Left cardiac atrium (tissue), 4 donors: ENCODE measurements at regions not wholly inside any gene's neighbourhood (a gene's known extent, or its start where the extent isn't known, plus 50 kb on each side); places are given as distances from the start of the nearest gene placed in this dataset.
"Not testable (repeated sequence)": the region's sequence is repeated elsewhere in the genome, so short reads cannot be mapped to it uniquely, and the experiment has no call there.

Experiments
- ATAC-seq, 2 donors: fragments of 200-7000 bp; cut with Tn5 transposase; one replicate each; pipeline ENCODE4 v1.9.1; 2020; ENCODE audit warnings: mild to moderate bottlenecking in 2 of 2, moderate library complexity in 2 of 2
- DNase-seq: peaks from one replicate; pipeline ENCODE4 v3.0.0-alpha.2; 2020
- intact Hi-C, 2 donors: fragments of 100-400 bp; cut with DNase I; formaldehyde crosslinking; loops; one replicate each; pipeline versions ENCODE4 v1.14.1 to v1.15.1; 2022 to 2023
- donor health status: DM: no; HTN: yes; CAD: no.
- donor health status: DM: no; HTN: yes; CAD: no; lungs with severe emphysema.
- donor health status: DM: yes; HTN: yes; CAD: no.
- donor health status: Dilated cardiomyopathy.

DNA sequence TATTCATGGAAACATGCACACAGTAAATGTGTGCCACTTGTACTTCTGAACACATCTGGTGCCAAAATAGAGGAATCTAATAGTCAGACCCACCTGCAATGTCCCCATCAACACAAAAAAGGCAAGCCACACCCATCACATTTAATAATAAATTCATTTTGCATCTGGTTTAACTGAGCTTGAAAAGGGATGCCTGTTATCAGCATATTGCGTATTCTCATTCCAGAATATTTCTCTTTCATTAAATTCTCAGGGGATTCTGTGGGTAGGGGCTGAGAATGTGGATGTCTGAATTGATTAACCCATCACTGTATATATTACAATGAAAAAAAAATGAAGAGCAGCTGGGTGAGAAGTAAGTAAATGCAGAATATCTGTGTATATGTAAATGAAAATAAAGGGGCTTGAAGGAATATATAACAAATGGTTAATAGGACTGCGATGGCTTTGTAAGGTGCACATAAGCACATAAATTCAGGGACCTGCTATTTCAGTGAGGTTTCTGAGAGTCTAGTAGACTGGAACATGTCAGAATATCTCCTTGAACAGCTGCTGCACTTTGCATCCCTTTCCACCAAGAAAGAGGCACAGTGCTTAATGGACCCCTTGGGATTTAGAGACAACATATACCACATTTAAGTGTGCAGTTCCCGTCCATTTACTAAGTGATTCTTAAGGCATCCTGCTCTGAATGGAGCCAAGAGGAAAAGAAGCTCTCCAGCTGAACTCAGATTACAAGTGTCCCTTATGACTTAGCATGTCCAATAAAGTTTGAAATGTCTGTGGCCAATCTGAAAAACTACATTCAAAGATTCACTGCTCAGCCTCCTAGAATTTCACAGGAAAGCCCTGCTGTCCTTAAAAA lies 104.1 kb upstream of the NIPBL start:
- intact Hi-C loops: no loop called here
- DNase-seq (no peak), ATAC-seq (no peak)

DNA sequence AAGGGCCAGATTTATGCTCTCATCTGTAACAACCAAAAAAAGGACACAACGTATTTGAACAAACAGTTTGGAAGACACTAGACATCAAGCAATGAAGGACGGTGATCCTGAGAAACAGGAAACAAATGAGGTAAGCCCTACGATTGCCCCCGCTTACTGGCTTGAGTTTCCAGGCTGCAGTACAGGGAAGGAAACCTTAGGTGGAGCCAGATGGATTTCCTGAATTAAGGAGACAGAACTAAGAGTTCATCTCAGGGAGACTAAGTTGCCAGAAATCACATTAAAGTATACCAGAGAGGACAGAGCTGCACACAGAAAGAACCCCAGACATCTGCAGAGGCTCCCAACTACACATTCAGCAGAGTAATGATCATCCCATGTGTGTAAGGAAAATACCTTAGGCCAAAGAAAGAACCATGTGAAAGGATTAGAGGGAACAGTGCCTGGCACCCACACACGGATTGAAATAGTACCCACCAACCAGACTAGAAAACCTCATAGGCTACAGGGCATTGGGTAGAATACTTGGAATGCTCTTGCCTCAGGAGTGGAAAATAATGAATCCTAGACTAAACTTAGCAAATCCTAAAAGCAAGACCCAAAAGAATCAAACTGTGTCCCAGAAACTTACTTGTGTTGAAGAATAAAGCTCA lies 99.3 kb upstream of the NIPBL start:
- intact Hi-C loops: no loop called here
- ATAC-seq (peak; percentile 41 to 68), DNase-seq (no peak)

DNA sequence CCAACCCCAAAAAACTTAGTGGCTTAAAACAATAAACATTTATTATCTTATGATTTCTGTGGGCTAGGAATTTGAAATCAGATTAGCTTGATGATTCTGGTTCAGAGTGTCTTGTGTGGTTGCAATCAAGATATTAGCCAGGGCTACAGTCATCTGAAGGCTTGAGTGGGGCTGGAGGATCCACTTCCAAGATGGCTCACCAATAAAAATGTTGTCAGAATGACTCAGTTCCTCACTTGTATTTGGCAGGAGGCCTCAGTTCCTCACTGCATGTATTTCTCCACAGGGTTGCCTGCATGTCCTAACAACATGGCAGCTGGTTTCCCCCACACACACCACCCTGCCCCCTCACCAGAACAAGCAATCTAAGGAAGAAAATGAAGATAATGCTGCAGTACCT lies 98.2 kb upstream of the NIPBL start:
- intact Hi-C loops: no loop called here
- no peak for ATAC-seq
- DNase-seq: no peak

DNA sequence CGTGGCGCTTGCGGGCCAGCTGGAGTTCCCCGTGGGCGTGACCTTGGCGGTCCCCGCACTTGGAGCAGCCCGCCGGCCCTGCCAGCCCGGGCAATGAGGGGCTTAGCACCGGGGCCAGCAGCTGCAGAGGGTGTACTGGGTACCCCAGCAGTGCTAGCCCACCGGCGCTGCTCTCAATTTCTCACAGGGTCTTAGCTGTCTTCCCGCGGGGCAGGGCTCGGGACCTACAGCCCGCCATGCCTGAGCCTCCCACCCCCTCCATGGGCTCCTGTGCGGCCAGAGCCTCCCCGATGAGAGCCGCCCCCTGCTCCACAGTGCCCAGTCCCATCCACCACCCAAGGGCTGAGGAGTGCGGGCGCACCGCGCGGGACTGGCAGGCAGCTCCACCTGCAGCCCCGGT lies 94.0 kb upstream of the NIPBL start:
- DNase-seq, intact Hi-C loops, ATAC-seq: not testable (repeated sequence)

DNA sequence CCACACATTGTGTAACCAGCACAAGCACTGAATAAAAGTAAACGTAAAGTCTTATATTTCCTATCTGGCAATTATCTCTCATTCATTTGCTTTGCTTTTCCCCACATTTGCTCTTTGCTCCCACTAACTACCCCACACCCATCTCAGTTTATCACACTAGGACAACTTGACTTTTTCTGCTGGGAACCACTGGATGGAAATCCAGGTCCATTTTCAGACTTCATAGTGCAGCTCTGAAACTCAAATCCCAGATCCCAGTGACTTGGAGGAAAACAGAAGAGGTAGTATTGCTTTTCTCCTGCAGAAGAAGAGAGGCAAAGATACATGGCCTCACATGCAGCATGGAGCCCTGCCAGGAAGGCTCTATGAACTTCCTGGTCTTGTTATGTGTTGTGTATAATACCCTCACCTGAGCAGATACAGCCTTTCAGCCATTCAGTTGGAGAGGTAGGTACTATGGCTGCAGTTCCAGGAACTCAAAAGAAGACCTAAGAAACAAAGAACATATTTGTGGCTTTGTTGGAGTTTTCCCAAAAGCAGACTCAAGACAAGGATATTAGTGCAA lies 90.0 kb upstream of the NIPBL start:
- intact Hi-C loops: no loop called here
- DNase-seq (no peak), ATAC-seq (no peak)

DNA sequence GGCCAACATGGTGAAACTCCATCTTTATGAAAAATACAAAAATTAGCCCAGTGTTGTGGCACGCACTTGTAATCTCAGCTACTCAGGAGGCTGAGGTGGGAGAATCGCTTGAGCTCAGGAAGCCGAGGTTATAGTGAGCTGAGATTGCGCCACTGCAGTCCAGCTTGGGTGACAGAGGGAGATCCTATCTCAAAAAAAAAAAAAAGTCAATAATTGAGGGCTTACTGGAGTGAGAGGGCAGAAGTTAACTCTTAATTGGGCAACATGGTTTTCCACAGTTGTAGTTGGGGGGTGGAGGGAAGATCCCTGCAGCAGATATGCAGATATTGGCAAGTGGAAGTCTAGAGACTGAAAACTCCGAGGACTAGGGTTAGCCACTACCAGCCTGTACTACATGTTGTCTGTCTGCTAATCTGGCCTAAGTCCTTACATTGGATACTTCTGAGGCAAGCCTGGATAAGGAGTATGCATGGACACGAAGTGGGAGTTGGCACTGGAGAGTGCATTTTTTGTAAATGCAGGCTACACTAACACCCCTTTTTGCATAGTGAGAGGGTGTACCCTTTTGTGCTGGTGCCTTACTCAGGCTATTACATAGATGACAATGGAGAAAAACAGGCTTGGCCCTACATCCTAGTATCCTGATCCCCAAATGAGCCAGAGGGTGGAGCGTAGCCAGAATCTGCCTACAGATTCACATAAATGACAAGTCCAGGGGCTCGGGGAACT lies 89.0 kb upstream of the NIPBL start:
- ATAC-seq: no peak
- intact Hi-C loops: no loop called here
- no peak for DNase-seq

DNA sequence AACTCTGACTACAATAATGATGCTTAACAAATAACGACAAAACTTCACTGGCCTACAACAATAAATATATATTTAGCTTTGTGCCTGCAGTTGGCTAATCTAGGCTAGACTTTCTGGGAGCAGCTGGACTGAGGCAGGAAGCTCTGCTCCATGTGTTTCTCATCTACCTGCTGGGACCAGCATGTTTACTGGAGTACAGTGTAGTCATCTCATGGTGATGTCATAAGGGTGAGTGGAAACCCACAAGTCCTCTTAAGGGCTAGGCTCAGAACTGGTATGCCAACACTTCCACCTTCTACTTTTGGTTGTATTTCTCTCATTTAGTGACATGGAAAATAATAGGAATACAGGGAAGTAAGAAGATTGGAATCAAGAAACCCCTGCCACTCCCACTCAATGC lies 85.7 kb upstream of the NIPBL start:
- intact Hi-C loops: no loop called here
- DNase-seq (no peak), ATAC-seq (no peak)

DNA sequence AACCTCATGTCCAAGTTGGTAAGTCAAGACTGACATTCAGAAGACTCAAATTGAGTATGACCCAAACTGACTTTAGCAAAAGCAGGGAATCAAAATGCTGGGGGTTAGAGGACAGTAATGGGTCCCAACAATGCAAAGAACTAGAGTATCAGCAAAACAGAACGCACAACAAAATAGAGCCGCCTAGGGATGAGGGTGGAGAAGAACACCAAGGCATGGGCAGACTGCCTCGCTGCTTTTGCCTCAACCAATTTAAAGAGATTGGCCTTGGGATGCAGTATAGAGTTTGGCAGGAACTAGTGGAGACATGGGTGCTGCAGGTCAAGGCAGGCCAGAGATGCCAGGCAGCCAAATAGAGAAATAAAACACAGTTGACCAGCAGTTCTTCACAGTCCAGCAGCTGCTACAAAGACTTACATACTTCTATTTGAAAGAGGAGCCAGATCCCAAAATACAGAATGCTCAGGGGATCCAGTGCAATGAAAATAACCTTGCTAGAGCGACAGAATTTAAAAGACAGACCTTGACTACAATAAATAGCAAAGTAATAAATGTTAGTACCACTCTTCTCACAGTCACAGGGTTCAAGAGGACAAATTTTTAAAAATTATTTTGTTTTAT lies 83.9 kb upstream of the NIPBL start:
- intact Hi-C loops: no loop called here
- ATAC-seq: no peak
- DNase-seq: no peak

DNA sequence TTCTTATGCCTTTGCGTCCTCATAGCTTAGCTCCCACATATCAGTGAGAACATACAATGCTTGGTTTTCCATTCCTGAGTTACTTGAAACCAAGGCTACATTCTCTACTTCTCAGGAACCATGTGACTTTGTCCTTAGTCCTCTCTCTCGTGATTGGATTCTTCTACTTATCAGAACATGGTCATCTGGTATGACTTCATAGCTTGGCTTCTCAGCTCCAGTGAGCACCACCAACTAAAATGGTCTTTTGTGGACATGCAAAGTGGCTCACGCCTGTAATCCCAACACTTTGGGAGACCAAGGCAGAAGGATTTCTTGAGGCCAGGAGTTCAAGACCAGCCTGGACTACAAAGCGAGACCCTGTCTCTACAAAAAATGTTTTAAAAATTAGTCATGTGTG lies 81.2 kb upstream of the NIPBL start:
- intact Hi-C loops: no loop called here
- DNase-seq: no peak
- no peak for ATAC-seq

DNA sequence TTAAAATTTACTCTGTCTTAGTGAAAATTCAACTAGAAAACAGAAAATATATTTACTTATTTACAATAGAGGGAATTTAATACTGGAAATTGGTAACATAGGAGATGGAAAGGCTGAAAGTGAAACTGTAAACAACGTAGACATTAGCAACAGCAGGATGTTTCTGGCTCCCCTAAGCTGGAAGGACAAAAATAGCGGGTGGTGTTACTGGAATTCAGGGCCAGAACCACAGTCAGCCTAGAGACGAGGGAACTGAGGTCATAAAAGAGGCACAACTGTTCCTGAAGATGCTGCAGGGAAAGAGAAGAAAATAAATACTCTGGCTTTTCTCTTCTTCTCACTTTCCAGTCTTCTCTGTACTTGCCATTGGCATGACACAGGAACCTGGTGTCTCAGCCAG lies 80.4 kb upstream of the NIPBL start:
- no peak for DNase-seq
- ATAC-seq: no peak
- intact Hi-C loops: no loop called here

DNA sequence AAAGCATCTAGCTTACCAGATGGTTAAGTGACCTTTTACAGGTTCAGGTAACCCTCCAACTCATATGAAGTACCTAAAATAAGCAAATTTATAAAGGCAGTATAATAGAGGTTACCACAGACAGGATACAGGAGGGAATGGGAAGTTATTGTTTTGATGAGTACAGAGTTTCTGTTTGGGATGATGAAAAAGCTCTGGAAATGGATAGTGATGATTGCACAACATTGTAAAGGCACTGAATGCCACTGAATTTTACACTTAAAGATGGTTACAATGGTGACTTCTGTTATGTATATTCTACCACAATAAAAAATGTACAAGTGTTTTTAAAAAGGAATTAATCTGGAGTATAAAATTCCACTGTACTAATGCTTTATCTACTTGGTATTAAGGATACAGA lies 75.0 kb upstream of the NIPBL start:
- DNase-seq (no peak), ATAC-seq (no peak)
- intact Hi-C loops: no loop called here

DNA sequence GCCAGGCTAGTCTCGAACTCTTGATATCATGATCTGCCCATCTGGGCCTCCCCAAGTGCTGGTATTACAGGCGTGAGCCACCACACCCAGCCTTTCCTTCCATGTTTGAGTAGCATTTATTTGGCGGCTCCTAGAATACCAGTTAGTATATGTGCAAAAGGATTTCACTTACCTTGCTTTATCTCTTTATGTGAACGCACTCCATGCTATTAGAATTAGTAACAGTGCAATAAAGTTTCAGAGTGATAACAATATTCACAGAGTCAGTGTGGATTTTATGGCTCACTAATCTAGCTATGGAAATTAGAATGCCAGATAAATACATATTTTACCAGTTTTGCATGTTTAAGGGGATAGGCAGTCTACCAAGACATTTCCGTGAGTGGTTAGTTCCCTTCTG lies 74.4 kb upstream of the NIPBL start:
- ATAC-seq (no peak), DNase-seq (no peak)
- intact Hi-C loops: no loop called here

DNA sequence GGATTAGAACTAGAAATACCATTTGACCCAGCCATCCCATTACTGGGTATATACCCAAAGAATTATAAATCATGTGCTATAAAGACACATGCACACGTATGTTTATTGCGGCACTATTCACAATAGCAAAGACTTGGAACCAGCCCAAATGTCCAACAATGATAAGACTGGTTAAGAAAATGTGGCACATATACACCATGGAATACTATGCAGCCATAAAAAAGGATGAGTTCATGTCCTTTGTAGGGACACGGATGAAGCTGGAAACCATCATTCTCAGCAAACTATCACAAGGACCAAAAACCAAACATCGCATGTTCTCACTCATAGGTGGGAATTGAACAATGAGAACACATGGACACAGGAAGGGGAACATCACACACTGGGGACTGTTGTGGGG lies 63.3 kb upstream of the NIPBL start:
- ATAC-seq, intact Hi-C loops, DNase-seq: not testable (repeated sequence)

DNA sequence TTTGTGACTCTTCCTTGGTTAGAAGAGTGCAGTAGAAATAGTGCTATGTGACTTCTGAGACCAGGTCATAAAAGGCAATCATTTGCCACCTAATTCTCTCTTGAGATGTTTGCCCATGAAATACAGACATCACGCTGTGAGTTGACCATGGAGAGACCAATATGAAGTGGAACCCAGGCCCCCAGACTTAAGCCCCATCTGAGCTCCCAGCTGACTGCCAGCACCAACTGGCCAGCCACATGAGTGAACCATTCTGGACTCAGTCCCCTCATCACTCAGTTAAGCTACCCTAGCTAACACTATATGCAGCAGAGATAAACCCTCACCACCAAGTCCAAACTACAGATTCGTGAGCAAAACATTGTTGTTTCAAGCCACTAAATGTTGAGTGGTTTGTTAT lies 60.7 kb upstream of the NIPBL start:
- no peak for DNase-seq
- ATAC-seq: no peak
- intact Hi-C loops: no loop called here

DNA sequence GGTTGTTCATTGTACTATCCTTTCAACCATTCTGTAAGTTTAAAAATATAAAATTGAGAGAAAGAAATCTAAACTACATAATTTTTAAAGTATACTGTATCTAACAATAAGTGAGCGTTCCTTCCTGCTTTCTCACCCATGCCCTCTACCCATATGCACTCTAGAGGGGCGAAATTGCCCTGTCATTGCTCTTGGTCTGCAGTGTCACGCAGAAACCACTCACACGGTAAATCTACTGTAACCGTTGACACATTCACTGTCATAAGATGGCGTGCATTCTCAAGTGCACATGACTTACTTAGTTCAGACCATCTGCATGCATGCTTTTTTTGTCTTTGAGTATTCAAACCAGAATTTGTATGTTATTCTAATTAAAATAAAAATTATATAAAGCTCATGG lies 55.7 kb upstream of the NIPBL start:
- DNase-seq: no peak
- intact Hi-C loops: loop anchor here in 1 of 2 donors (10.0 kb wide), 1 partner anchor 56 kb away; no protein-coding TSS in a partner anchor
- ATAC-seq: no peak

DNA sequence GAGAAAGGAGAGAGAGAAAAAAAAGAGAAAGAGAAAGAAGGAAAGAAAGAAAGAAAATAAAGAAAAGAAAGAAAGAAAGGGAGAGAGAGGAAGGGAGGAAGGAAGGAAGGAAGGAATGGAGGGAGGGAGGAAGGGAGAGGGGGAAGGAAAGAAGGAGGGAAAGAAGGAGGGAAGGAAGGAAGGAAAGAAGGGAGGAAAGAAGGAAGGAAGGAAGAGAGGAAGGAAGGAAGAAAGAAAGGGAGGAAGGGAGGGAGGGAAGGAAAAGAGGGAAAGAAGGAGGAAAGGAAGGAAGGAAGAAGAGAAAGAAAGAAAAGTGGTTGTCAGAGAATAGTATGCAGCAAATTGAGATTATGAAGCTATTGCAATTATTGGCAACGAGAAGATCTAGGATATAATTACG lies 49.9 kb upstream of the NIPBL start:
- DNase-seq: no peak
- ATAC-seq: no peak
- intact Hi-C loops: loop anchor here in 1 of 2 donors (10.0 kb wide), 1 partner anchor 62 kb away; no protein-coding TSS in a partner anchor
